GM10266 (cell line): ENCODE measurements at regions not wholly inside any gene's neighbourhood (a gene's known extent, or its start where the extent isn't known, plus 50 kb on each side); places are given as distances from the start of the nearest gene placed in this dataset.

Experiments used
- DNase-seq: peaks from one replicate; pipeline ENCODE4 v3.0.0; 2012; ENCODE audit errors: extremely low spot score
- CTCF ChIP-seq: IDR thresholded peaks from 2 replicates; pipeline ENCODE4 v1.5.1; 2012; ENCODE audit warnings: mild to moderate bottlenecking, low read depth; ENCODE audit not compliant: control insufficient read depth, insufficient read depth; ENCODE audit errors: missing control alignments

DNA sequence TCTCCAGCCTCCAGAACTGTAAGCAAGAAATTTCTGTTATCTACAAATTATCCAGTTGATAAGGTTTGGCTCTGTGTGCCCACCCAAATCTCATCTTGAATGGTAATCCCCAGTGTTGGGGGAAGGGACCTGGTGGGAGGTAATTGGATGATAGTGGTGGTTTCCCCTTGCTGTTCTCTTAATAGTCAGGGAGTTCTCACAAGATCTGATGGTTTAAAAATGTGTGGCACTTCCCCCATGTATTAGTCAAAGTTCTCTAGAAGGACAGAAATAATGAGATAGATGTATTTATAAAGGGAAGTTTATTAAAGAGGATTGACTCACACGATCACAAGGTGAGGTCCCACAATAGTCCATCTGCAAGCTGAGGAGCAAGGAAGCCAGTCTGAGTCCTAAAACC lies 56.2 kb upstream of the APBB1IP start:
- DNase-seq = no peak
- TF ChIP-seq CTCF = no peak

- TF ChIP-seq CTCF = no peak
- no peak for DNase-seq
These were observed 53.5 kb upstream of the APBB1IP start for GRCh38 chr10:26384600-26384999.

- no peak for TF ChIP-seq CTCF
- no peak for DNase-seq
These were observed 52.7 kb upstream of the APBB1IP start for GRCh38 chr10:26385443-26385842.

- TF ChIP-seq CTCF = no peak
- no peak for DNase-seq
These were observed 51.4 kb upstream of the APBB1IP start for GRCh38 chr10:26386781-26387180.
